Inflammatory macrophage treated with lipopolysaccharide for 4 hours (primary cell): ENCODE measurements at regions not wholly inside any gene's neighbourhood (a gene's known extent, or its start where the extent isn't known, plus 50 kb on each side); places are given as distances from the start of the nearest gene placed in this dataset.

Source experiments
- DNase-seq: peaks from one replicate; pipeline ENCODE4 v3.0.0-alpha.2; 2020

GRCh38 chr10:113376428-113376827, 176.4 kb upstream of the HABP2 start:
- no peak for DNase-seq

GRCh38 chr10:113379091-113379490, 173.8 kb upstream of the HABP2 start:
- no peak for DNase-seq

DNA sequence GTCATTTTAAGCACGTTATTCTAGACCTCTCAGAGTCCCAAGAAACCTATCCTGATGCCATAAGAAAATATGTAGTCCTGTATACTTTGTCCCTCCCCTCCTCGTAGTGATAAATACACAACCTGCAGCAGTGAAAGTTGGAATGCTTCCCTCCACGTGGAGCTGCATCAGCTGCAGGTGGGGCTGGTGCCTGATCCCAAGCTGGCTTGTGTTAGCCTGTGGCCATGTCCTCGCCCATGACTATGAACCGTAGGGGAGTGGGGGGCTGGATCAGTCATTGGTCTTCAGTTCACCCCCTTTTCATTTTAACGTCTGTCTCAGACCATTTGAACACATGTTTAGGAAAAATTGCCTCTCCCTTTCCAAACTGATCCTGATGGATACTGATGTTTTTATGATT, 171.4 kb upstream of the HABP2 start:
- DNase-seq: no peak

GRCh38 chr10:113381981-113382509, 170.8 kb upstream of the HABP2 start:
- DNase-seq: peak; percentile 87

DNA sequence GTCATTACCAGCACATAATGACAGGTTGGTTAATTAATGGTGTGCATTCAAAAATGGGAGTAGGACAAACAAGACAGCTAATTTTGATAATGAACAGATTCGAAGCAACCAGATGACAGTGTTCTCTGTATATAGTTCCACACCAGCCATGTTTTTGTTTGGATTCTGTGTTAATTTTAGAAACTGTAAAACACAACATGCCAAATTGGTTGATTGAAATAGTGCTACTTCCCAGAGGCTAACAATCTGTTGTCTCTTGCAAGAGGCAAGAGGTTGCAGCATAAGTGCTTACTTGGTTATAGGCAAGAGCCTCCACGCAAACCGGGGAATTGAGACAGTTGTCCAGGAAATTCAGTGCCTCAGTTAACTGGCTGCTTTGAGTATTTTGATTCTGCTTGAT, 170.2 kb upstream of the HABP2 start:
- no peak for DNase-seq

DNA sequence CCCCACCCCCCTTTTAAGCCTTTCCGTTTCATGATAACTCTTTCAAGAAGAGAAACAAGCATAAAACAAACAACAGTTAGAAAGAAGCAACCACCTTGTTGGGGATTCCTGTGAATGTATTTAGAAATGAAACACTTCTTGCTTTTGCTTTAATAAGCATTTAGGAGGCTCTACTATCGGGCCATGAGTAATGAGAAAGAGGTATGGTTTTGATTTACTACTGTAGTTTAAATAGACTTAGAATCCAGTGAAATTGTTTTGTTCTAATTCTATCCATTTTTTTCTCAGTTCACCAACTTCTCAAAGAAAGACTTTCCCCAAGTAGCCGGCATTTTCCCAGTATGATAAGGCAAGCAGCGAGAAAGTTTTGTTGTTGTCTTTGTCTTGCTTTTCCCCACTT, 168.7 kb upstream of the HABP2 start:
- DNase-seq: no peak

DNA sequence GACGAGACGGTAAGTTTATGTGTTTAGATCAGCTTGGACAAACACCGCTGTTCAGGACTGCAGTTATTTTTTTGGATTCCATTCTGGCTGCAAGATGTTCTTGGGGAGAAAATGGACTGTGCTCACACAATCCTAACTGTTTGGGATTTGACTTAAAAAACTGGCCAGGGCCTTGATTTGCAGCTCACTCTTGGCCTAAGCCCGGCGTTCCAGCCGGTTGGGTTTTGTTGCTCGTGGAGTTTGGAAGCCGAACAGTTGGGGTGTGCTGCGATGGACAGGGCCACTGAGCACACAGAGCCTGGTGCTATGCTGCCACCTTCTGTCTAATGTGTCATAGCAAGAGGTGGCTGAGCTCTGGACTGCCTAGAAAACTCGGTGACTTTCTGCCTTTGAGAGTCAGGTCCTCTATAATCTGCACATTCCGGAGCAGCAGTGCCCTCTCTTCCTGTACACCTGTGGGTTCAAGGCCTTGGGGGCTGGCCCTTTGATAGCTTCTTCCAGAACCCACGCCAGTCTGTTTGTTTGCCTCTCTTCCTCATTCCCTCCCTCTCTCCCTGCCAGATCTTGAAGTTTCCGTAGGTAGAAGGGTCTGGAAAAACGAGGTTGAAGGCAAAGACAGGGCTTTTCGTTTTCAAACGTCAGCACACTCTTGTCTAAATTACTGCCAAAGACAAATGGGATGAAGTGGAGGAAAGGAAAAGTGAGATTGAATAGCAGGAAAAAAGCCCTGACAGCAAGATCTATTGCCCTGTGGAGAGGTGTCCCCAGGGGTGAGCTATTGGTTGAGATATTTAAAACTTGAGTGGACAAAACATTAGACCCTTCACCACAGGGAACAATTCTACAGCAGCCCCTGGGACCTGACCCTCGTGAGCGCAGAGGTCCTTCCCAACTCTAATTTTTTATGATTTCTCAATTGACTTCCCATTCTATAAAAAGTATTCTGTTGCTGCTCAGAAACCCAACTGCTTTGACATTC, 167.5 kb upstream of the HABP2 start:
- peak; percentile 84 for DNase-seq

DNA sequence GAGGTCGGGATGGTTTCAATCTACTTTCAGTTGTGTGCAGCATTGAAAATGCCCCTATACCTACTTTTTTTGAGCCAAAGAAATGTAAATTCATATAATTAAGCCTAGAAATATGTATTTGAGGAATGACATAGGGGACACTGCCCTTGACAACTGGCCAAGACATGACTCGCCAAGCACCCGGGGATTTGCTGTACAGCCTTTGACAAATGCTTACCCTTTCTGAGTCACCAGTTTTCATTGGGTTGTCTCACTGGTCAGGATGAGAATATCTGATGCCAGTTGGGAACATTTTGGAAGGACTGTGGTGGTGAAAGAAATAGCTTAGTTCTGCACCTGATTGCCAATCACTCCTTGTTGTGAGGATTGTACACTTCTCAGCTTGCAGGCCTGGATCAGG, 166.8 kb upstream of the HABP2 start:
- peak; percentile 72 for DNase-seq

DNA sequence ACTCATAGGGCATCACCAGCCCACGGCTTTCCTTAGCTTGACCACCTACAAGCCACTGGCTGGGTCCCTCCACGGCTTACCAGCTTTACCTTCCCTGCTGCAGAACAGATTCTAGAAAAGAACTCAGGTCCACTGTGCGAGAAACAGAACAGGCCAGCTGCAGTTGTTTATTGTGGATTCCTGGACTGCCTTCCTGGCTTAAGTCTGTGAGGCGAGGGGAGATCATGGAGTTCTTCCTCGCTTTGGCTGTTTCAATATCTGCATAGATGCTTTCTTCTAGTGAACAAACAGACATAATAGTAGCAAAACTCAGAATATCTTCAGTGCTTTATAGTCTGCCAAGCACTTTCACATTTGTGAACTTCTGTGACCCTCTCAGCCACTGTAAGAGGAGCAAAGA, 162.9 kb upstream of the HABP2 start:
- DNase-seq: no peak

- DNase-seq: no peak
These were observed 162.0 kb upstream of the HABP2 start for GRCh38 chr10:113390896-113391295.

- DNase-seq: peak; percentile 43
These were observed 155.8 kb upstream of the HABP2 start for GRCh38 chr10:113397047-113397446.

DNA sequence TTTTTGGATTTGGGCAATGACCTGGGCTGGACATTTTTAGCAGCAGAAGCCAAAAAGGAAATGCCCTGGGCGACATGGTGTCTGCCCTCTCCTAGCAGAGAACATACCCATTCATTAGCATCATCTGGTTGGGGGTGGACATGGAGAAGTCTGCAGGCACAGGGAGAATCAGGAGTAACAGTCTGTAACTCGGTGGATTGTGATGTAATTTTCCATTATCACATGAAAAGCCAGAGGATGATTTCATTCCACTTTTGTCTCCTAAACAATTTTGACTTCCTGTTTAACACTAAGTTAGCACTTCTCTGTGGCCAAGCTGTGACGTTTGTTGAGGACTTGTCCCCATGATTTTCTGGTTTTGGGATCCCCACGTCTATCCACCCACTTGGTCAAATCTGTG, 153.8 kb upstream of the HABP2 start:
- DNase-seq: peak; percentile 87

DNA sequence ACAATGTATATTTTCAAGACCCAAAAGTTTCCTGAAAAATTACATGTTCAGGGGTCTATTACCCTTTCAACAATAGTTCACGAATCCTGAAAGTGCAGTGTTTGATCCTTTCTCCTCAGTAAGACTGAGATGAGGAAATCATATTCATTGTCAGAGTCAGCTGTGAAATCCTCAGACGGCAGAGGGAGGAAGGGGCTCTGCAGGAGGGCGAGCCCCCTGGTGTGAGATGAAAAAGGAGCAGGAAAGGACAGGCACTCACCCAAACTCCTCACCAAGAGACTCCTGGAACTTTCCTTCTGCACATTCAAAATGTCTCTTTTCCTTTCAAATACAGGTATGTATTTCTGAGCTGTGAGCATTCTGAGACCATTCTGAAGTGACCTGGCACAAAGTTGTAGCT, 150.3 kb upstream of the HABP2 start:
- no peak for DNase-seq

GRCh38 chr10:113407218-113407617, 145.6 kb upstream of the HABP2 start:
- DNase-seq: no peak

GRCh38 chr10:113409175-113409574, 143.7 kb upstream of the HABP2 start:
- no peak for DNase-seq

GRCh38 chr10:113410618-113411017, 142.2 kb upstream of the HABP2 start:
- no peak for DNase-seq

- no peak for DNase-seq
These were observed 141.4 kb upstream of the HABP2 start for GRCh38 chr10:113411456-113411855.

DNA sequence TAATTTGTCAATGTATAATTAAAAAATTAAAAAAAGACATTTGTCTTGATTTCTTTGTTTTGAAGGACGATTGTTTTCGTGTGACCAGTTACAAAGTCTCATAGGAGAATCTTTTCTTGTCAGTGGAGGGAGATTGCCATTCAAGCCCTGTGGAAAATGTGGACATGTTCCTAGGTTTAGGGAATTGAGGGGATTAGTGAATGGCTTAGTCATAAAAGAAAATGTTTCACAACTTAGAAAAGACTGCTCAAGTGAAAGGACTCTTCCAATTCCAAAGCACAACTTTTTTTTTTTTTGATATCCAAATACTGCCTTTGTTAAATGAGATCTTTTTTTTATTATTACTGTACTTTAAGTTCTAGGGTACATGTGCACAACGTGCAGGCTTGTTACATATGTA, 140.7 kb upstream of the HABP2 start:
- no peak for DNase-seq

DNA sequence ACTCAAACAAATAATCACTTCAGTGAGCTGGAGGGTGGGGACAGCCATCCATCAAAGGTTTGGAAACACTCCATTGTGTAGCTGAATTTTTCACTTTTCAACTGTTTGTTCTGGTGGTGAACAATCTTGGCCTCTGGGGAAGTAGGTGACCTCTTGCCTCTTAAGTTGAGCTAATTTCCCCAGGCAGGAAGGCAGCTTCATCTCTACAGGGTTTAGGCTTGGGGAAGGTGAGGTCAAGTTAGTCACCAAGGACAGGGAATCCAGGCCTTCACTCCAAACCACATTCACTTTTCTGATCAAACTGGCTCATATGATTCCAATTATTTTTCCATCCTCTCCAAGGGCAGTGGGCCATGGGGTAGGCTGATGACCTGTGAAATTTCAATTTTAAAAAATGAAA, 138.3 kb upstream of the HABP2 start:
- DNase-seq: no peak

GRCh38 chr10:113415246-113415645, 137.6 kb upstream of the HABP2 start:
- no peak for DNase-seq

GRCh38 chr10:113420057-113420732, 132.7 kb upstream of the HABP2 start:
- no peak for DNase-seq

- no peak for DNase-seq
These were observed 131.8 kb upstream of the HABP2 start for GRCh38 chr10:113420733-113421675.

GRCh38 chr10:113422371-113422770, 130.5 kb upstream of the HABP2 start:
- DNase-seq: no peak
